Panc1 (cell line): ENCODE measurements at regions not wholly inside any gene's neighbourhood (a gene's known extent, or its start where the extent isn't known, plus 50 kb on each side); places are given as distances from the start of the nearest gene placed in this dataset.
"Not testable (repeated sequence)": the region's sequence is repeated elsewhere in the genome, so short reads cannot be mapped to it uniquely, and the experiment has no call there.

Experiments used
- ATAC-seq: fragments of 200-7000 bp; cut with Tn5 transposase; 2 replicates; pipeline ENCODE4 v1.9.1; 2020; ENCODE audit warnings: mild to moderate bottlenecking, moderate library complexity
- BruUV-seq: library from RNA; stranded (reverse); fragments of 400-500 nt; replicated peaks from 2 replicates; lab custom pipeline; 2021; lab: Mats Ljungman, UMichigan
- CTCF ChIA-PET: fragments of 300-600 bp; sonication (Branson Sonifier 250); formaldehyde crosslinking; loops from one replicate; lab custom pipeline; 2022; ENCODE audit warnings: antibody characterized with exemption; lab: Charles Lee
- POLR2A ChIA-PET: fragments of 300-600 bp; sonication (Branson Sonifier 250); formaldehyde crosslinking; loops from one replicate; lab custom pipeline; 2022; ENCODE audit warnings: antibody characterized with exemption; lab: Charles Lee
- DNase-seq: peaks from one replicate; pipeline ENCODE4 v3.0.0-alpha.2; 2010; ENCODE audit warnings: low read depth, low spot score
- H3K27ac ChIP-seq: 2 replicates; pipeline ENCODE4 v1.5.1; 2011; ENCODE audit warnings: mild to moderate bottlenecking, low read length, inconsistent platforms
- H3K27me3 ChIP-seq: fragments of 200-500 bp; sonication (Bioruptor generic); 2 replicates; pipeline ENCODE4 v1.6.0; 2014; ENCODE audit warnings: low read length, inconsistent platforms; ENCODE audit not compliant: control insufficient read depth, insufficient read depth
- H3K36me3 ChIP-seq: fragments of 200-500 bp; sonication (Bioruptor generic); 2 replicates; pipeline ENCODE4 v1.5.1; 2014; ENCODE audit warnings: inconsistent platforms, mild to moderate bottlenecking, low read length, moderate library complexity; ENCODE audit not compliant: control insufficient read depth, insufficient read depth
- H3K4me1 ChIP-seq: 2 replicates; pipeline ENCODE4 v1.5.1; 2011; ENCODE audit warnings: inconsistent platforms, mild to moderate bottlenecking, low read length, moderate library complexity; ENCODE audit not compliant: control insufficient read depth, insufficient read depth
- H3K4me3 ChIP-seq, 2 experiments: 2 replicates each; pipeline ENCODE4 v1.5.1; 2011 to 2012; ENCODE audit warnings: low read depth in 2 of 2, low read length in 2 of 2, mild to moderate bottlenecking in 2 of 2, inconsistent platforms in 1 of 2, moderate library complexity in 1 of 2
- H3K9me3 ChIP-seq: fragments of 200-500 bp; sonication (Bioruptor generic); 2 replicates; pipeline ENCODE4 v1.5.1; 2014; ENCODE audit warnings: low read depth, mild to moderate bottlenecking, inconsistent platforms, low read length, moderate library complexity; ENCODE audit not compliant: control insufficient read depth, insufficient read depth
- POLR2AphosphoS5 ChIP-seq: IDR thresholded peaks from 2 replicates; pipeline ENCODE4 v1.6.1; 2012; ENCODE audit warnings: mild to moderate bottlenecking, low read depth, low read length, moderate library complexity
- SIN3A ChIP-seq: IDR thresholded peaks from 2 replicates; pipeline ENCODE4 v1.6.1; 2012; ENCODE audit warnings: low read depth, mild to moderate bottlenecking, low read length, moderate library complexity, borderline replicate concordance; ENCODE audit not compliant: insufficient read depth
- TCF7L2 ChIP-seq: IDR thresholded peaks from 2 replicates; pipeline ENCODE4 v1.6.1; 2011; ENCODE audit warnings: mild to moderate bottlenecking, low read depth, low read length, inconsistent platforms
- in situ Hi-C: cut with HindIII; loops from 2 replicates; pipeline ENCODE4 v1.10.0; 2016; ENCODE audit warnings: low sequenced_read_pairs, low pct_unique_long_range_greater_than_20kb
- intact Hi-C: fragments of 100-400 bp; cut with micrococcal nuclease; formaldehyde crosslinking; loops from one replicate; pipeline ENCODE4 v1.10.0; 2022; ENCODE audit not compliant: unreplicated experiment
- TF ChIP-seq, protein P1 (sequence below), 2 experiments: IDR thresholded peaks; 2 replicates each; pipeline ENCODE4 v1.6.1; 2011 to 2012; ENCODE audit warnings: low read depth in 2 of 2, control low read depth in 1 of 2, low read length in 1 of 2, mild to moderate bottlenecking in 1 of 2, moderate library complexity in 1 of 2; ENCODE audit not compliant: insufficient read depth in 1 of 2
- TF ChIP-seq, protein P2 (sequence below): fragments of 450-650 bp; IDR thresholded peaks from 2 replicates; pipeline ENCODE4 v1.5.1; 2017; ENCODE audit warnings: mild to moderate bottlenecking

DNA sequence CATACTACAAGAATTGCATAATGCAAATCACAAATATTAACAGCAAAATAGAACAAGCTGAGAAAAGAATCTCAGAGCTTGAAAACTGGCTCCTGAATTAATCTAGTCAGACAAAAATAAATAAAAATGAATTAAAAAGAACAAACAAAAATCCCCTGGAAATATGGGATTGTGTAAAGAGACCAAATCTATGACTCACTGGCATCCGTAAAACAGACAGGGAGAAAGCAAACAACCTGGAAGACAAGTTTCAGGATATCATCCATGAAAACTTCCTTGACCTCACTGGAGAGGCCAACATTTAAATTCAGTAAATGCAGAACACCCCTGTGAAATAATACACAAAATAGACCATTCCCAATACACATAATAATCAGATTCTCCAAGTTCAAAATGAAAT is 229.3 kb upstream of the CTNND2 start:
- POLR2A ChIA-PET = no interaction called here
- no peak for DNase-seq
- TF ChIP-seq, protein P1, sequence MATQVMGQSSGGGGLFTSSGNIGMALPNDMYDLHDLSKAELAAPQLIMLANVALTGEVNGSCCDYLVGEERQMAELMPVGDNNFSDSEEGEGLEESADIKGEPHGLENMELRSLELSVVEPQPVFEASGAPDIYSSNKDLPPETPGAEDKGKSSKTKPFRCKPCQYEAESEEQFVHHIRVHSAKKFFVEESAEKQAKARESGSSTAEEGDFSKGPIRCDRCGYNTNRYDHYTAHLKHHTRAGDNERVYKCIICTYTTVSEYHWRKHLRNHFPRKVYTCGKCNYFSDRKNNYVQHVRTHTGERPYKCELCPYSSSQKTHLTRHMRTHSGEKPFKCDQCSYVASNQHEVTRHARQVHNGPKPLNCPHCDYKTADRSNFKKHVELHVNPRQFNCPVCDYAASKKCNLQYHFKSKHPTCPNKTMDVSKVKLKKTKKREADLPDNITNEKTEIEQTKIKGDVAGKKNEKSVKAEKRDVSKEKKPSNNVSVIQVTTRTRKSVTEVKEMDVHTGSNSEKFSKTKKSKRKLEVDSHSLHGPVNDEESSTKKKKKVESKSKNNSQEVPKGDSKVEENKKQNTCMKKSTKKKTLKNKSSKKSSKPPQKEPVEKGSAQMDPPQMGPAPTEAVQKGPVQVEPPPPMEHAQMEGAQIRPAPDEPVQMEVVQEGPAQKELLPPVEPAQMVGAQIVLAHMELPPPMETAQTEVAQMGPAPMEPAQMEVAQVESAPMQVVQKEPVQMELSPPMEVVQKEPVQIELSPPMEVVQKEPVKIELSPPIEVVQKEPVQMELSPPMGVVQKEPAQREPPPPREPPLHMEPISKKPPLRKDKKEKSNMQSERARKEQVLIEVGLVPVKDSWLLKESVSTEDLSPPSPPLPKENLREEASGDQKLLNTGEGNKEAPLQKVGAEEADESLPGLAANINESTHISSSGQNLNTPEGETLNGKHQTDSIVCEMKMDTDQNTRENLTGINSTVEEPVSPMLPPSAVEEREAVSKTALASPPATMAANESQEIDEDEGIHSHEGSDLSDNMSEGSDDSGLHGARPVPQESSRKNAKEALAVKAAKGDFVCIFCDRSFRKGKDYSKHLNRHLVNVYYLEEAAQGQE (IDR thresholded peaks at IDR 0.05; ENCODE audit: insufficient read depth in 1 of 2, low read depth in 2 of 2, low read length in 1 of 2) = no peak
- TF ChIP-seq TCF7L2 (no peak), POLR2AphosphoS5 (no peak), SIN3A (no peak)
- TF ChIP-seq, protein P2, sequence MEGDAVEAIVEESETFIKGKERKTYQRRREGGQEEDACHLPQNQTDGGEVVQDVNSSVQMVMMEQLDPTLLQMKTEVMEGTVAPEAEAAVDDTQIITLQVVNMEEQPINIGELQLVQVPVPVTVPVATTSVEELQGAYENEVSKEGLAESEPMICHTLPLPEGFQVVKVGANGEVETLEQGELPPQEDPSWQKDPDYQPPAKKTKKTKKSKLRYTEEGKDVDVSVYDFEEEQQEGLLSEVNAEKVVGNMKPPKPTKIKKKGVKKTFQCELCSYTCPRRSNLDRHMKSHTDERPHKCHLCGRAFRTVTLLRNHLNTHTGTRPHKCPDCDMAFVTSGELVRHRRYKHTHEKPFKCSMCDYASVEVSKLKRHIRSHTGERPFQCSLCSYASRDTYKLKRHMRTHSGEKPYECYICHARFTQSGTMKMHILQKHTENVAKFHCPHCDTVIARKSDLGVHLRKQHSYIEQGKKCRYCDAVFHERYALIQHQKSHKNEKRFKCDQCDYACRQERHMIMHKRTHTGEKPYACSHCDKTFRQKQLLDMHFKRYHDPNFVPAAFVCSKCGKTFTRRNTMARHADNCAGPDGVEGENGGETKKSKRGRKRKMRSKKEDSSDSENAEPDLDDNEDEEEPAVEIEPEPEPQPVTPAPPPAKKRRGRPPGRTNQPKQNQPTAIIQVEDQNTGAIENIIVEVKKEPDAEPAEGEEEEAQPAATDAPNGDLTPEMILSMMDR = no peak
- Histone ChIP-seq H3K27me3 (no peaks in the 10 kb centered on the region), H3K27ac (no peak overlapping the region), H3K4me3 (no peak overlapping the region), H3K36me3 (no peaks in the 10 kb centered on the region), H3K9me3 (no peaks in the 10 kb centered on the region), H3K4me1 (no peaks in the 10 kb centered on the region)
- ATAC-seq = no peak
- in situ Hi-C loops (no loop called here), intact Hi-C loops (no loop called here)
- CTCF ChIA-PET = no interaction called here
- no TSS peak for BruUV-seq

DNA sequence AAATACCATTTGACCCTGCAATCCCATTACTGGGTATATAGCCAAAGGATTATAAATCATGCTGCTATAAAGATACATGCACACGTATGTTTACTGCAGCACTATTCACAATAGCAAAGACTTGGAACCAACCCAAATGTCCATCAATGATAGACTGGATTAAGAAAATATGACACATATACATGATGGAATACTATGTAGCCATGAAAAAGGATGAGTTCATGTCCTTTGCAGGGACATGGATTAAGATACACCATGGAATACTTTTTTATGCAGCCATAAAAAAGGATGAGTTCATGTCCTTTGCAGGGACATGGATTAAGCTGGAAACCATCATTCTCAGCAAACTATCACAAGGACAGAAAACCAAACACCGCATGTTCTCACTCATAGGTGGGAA is 226.8 kb upstream of the CTNND2 start:
- POLR2A ChIA-PET, in situ Hi-C loops, H3K36me3 ChIP-seq, CTCF ChIA-PET, H3K4me3 ChIP-seq, intact Hi-C loops, H3K4me1 ChIP-seq, H3K9me3 ChIP-seq, H3K27me3 ChIP-seq, H3K27ac ChIP-seq, BruUV-seq, DNase-seq, ATAC-seq: not testable (repeated sequence)

DNA sequence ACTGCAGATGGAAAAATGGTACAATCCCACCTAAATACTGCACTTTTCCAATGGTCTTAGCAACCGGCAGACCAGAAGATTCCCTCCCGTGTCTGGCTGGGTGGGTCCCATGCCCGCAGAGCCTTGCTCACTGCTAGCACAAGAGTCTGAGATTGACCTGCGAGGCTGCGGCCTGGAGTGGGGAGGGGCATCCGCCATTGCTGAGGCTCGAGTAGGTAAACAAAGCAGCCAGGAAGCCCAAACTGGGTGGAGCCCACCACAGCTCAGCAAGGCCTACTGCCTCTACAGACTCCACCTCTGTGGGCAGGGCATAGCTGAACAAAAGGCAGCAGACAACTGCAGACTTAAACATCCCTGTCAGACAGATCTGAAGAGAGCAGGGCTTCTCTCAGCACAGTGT is 221.6 kb upstream of the CTNND2 start:
- TF ChIP-seq POLR2AphosphoS5 (no peak), SIN3A (no peak), TCF7L2 (no peak)
- TF ChIP-seq, protein P1 (IDR thresholded peaks at IDR 0.05; ENCODE audit: insufficient read depth in 1 of 2, low read depth in 2 of 2, low read length in 1 of 2) = no peak
- TF ChIP-seq, protein P2 = no peak
- intact Hi-C loops (no loop called here), in situ Hi-C loops (no loop called here)
- no peaks in the 10 kb centered on the region for H3K36me3 ChIP-seq
- ChIA-PET CTCF (no interaction called here), POLR2A (no interaction called here)
- no peak overlapping the region for H3K4me3 ChIP-seq
- no peak for ATAC-seq
- no peaks in the 10 kb centered on the region for H3K27me3 ChIP-seq
- no TSS peak for BruUV-seq
- no peak overlapping the region for H3K27ac ChIP-seq
- no peaks in the 10 kb centered on the region for H3K4me1 ChIP-seq
- DNase-seq = no peak
- no peaks in the 10 kb centered on the region for H3K9me3 ChIP-seq
